HG02885 (cell line): ENCODE measurements at regions not wholly inside any gene's neighbourhood (a gene's known extent, or its start where the extent isn't known, plus 50 kb on each side); places are given as distances from the start of the nearest gene placed in this dataset.

Source experiments
- ATAC-seq: cut with Tn5 transposase; IDR thresholded peaks from one replicate; pipeline ENCODE4 v1.9.1; 2021; ENCODE audit warnings: mild to moderate bottlenecking; ENCODE audit not compliant: unreplicated experiment, poor library complexity

DNA sequence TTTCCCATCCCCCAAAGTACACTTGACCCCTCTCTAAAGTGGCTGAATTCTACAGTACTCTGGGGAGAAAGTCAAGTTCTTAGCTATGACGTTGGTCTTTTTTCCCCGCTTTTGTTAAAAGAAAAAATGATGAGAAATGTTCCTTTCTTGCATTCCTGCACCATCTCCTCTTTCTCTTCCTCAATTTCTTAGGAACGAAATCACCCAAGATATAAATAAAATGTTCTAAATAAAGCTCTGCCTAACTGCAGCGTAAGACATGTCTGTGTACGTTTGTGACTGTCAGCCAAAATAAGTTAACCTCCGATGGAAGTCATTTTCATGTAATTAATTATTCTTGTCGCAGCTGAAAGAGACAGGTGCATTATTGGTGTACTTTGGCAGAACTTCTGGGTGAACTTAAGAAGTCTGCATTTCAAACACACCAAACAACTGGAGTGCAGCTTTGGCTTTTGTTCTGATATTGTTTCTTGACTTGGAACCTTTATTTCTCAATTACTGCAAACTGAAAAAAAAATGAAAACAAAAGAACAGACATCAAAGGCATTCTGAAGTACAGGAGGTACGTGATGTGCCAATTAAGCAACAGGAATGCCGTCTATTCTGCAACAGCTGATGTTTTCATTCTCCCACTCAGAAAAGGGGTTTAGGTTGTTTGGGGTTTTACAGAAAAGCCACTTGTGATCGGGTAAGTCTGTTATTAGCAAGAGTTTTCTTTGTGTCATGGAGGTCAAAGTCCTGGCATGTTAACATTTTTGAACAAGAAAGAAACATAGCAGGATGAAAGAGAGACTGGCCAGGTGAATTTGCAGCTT is 82.4 kb upstream of the SDK1 start:
- ATAC-seq = no peak

DNA sequence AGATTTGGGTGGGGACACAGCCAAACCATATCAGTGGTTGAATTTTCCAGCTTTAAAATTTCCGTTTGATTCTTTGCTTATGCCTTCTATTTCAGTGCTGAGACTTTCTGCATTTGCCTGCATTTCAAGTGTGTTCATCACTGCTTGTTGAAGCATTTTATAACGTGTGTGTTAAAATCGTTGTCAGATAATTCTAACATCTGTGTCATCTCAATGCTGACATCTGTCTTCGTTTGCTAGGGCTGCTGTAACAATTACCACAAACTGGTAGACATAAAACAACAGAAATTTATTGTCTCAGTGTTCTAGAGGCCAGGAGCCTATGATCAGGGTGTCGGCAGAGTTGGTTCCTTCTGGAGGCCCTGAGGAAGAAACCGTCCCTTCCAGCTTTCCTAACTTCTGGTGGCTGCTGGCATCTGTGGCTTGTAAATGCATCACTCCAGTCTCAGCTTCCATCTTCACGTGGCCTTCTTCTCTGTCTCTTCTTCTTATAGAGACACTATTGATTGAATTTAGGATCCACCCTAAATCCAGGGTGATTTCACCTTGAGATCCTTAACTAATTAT is 71.1 kb upstream of the SDK1 start:
- ATAC-seq = no peak

DNA sequence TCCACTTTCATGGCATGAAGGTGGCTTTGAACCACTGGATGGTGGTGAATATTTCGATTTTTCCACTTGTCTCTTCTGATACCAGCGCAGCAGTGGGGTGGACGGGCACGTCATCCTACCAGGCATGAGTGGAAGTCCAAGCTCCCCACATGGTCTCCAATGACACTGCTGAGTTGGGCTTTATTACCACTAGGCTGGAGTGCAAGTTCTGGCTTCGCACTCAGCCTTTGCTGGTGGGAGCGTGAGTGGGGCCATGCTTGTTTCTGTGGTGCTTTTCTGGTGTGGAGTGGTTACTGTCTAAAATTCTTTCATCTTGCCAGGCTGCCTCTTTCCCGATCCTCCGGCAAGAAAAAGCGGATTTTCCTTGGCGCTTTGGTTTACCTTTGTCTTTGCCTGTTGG is 70.1 kb upstream of the SDK1 start:
- no peak for ATAC-seq

DNA sequence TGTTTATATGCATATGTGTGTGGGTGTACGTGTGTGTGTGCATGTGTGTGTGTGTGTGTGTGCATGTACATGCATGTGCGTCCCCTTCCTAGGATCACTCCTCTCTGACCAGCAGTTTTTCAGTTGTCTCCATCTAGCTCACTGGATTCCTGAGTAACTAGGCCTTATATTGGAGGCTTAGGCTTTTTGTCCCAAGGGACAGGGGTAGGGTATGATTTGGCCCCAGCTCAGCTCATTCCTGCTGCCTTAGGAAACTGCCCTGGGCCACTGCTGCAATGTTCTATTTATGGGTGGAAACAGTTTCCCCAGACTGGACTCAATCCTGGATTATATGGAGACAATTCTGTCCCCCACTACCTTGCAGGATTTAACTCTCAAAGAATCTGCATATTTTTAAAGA is 68.8 kb upstream of the SDK1 start:
- ATAC-seq = no peak

DNA sequence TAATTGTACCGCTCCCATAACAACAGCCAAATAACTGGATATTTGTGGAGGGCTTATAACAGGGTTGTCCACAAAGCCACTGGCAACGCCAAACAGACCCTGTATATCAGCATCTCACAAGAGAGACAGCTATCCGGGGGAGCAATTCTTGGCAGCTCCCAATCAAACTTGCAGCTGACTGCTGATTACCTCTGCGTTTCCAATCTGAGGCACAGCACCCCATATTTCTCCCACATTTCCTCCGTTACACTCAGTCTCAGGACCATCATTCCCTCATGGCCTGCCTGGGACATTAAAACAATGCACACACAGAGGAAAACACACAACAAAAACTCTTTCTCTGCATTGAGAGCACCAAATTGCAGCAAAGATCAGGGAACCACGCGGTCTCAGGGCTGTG is 67.8 kb upstream of the SDK1 start:
- ATAC-seq = no peak

DNA sequence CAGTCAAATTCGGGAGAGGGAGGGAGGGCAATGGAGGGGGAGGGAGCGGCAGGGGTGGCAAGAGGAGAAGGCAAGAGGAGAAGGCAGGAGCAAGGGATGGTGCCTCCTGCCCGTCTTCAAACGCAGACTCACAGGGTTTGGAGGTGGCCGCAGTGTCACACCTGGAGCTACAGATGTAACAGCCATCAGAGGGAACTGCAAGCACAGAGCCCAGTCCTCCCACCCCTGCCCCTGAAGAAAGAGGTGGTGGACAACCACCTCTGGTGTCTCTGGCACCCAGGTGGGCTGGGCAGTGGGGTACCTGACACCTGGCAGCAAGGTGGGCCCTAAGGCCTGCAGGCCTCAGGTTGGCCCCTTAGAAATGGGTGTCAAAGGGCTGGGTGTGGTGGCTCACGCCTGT is 67.0 kb upstream of the SDK1 start:
- ATAC-seq = no peak

DNA sequence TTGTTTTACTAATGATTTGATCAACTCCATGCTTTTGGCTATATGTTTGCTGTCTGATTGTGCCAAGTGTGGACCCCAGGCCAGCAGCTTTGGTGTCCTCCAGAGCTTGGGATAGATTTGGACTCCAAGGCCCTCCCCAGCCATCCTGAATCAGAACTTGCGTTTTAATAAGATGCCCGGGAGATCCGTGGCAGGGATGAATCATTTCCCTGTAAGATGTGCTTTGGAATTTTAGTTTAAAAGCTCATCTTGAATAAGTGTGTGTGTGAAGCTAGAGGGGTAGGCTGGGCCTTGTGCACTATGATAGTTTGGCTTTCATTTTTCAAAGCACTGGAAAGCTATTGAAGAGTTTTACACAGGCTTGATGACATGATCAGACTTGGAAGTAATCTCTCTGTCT is 66.2 kb upstream of the SDK1 start:
- no peak for ATAC-seq

DNA sequence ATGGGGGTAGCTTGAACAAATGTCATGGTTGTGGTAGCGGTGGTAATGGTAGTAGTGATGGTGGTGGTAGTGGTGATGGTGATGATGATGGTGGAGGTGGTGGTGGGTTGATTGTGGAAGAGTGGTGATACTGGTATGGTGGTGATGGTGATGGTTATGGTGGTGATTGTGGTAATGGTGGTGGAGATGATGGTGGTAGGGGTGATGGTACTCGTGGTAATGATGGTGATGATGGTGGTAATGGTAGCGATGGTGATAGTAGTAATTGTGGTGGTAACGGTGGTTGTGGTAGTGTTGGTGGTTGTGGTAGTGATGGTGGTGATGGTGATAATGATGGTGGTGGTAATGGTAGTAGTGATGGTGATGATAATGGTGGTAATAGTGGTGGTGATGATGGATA is 65.7 kb upstream of the SDK1 start:
- no peak for ATAC-seq

DNA sequence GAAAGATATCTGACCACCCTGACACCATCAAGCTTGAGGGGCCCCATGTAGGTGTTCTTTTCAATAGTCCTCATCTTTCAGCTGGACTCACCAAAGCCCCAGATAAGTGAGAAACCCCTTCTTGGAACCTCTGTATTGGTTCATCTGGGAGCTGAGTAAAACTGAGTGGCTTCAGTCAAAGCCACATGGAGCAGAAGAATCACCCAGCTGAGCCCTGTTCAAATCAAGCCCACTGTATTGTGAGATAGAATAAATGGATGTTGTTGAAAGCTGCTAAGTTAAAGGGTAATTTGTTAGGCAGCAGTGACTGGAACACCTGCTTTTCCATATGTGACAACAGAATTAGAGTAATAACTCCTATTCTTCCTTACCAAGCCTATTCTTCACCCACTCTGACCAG is 64.8 kb upstream of the SDK1 start:
- ATAC-seq = no peak

DNA sequence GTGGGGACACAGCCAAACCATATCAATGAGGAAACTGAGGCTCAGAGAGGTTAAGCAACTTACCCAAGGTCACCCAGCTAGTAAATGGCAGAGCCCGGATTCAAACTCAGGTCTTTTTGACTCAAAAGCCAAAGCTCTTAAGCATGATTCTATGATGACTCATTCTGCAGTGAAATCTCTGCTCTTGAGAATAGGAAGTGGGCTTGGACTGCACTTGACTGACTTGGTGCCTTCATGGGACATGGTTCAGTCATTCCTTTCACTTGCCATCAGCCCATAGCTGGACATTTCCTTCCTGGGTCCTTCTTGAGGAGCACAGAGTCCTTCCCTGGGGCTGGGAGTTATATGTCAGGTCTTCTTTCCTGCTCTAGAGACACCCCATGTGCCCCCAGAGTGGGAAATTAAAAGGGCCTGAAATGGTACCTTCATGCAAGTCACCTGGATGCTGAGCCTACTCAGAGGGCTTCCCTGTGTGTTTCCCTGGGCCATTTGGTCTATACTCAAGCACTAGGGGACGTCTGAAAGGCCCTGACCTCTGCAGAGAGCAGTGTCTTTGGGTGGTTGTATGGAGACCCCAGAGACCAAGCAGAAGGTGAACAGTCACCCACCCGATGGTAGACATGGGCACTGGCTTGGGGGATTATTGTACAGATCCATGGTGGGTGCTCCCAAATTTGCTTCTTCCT is 62.4 kb upstream of the SDK1 start:
- ATAC-seq = no peak

DNA sequence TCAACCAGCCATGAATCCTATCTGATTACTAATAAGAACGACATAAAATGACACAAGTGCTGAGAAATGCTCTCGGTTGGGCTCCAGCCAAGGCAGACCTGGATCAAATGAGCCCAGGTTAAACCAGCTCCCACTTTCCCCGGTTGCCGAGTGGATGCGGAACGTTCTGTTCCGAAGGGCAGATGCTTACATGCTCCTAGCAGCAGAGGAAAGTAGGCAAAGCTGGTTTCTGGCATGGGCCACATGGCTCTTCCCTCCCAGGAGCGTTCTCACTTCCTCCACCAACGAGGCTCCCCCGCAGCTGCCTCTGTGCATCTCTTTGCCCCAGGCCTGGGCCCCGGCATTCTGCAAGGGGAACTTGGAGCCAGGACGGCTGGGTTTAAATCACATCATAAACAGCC is 61.8 kb upstream of the SDK1 start:
- no peak for ATAC-seq

DNA sequence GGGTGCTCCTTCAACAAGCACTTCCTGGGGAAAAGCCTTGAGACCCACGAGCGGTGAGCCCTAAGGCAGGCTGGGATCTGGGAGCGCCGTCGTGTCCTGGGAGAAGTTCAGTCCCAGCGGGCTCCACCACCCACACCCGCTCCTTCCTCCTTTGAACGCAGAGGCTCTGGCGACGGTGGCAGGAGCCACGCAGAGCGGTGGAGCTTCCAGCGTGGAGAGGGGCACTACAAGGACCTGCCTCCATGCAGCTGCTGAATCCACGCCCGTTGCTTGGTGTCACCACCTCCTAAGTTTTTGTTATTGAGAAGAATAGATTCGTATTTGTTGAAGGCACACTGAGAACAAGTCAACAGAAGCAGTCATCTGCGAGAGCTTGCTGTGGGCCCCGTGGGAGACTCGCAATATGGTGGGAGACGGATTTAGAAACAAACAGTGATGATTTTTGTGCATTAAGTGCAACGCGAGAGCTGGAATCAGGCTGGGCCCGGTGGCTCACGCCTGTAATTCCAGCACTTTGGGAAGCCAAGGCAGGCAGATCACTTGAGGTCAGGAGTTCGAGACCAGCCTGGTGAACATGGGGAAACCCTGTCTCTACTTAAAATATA is 60.1 kb upstream of the SDK1 start:
- no peak for ATAC-seq

DNA sequence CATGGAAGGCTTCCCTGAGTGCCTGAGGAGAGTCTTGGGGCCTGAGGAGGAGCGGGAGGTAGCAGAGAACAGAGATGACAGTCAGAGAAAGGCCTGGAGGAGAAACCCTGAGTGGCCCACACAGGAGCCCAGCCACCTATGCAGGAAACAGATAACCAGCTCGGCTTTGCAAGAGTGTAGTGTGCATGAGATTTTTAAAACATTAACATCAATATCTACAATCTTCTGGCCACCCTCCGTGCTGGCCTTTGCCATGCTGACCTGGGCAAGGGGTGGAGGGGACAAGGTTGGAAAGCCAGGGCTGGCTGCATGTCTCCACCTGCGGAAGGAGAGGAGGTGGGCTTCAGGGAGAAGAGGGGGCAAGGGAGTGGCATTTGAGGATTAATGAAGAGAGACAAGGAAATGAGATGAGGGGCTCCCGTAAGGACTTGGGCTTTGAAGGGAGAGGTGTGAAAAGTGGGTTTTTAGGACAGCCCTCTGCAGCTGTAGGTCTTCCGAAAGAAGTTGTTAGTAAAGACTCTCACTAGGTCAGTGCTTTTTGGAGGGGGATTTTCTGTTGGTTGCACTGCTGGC is 59.3 kb upstream of the SDK1 start:
- no peak for ATAC-seq

DNA sequence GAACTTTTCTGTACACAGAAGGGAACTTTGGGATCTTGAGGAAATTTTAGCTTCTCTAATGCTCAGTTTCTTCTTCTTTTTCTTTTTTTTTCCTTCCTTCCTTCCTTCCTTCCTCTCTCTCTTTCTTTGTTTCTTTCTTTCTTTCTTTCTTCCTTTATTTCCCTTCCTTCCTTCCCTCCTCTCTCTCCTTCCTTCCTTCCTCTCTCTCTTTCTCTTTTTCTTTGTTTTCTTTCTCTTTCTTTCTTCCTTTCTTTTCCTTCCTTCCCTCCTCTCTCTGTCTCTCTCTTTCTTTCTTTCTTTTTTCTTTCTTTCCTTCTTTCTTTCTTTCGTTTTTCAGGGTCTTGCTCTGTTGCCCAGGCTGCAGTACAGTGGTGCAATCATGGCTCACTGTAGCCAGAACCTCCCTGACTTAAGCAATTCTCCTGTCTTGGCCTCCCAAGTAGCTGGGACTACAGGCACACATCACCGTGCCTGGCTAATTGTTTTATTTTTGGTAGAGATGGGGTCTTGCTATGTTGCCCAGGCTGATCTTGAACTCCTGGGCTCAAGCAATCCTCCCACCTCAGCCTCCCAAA is 58.6 kb upstream of the SDK1 start:
- ATAC-seq = no peak

DNA sequence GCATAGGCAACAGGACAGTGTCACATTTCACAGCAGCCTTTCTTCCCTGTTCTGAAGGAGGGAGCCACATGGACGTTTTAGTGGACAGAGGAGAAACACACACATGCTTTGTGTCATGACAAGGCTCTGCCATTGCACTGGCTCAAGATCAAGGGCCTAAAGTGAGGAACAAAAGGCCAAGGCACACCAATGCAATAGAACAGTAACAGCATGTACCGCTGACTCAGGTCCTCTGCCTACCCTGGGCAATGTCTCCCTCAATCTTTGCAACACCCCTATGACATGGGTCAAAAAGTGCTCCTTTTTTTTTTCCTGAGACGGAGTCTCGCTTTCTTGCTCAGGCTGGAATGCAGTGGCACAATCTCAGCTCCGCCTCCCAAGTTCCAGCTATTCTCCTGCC is 57.8 kb upstream of the SDK1 start:
- no peak for ATAC-seq

DNA sequence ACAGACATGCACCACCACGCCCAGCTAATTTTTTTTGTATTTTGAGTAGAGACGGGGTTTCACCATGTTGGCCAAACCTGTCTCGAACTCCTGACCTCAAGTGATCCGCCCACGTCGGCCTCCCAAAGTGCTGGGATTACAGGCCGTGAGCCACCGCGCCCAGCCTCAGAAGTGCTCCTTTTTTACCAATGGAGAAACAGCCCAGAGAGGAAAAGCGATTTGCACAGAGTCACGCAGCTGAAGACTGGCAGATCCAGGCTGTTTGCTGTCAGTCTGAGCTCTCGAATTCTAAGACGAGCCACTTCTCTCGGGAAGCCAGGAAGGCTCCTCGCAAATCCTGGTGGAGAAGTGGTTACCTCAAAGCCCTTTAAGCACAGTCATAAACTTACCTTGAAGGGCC is 57.4 kb upstream of the SDK1 start:
- no peak for ATAC-seq

DNA sequence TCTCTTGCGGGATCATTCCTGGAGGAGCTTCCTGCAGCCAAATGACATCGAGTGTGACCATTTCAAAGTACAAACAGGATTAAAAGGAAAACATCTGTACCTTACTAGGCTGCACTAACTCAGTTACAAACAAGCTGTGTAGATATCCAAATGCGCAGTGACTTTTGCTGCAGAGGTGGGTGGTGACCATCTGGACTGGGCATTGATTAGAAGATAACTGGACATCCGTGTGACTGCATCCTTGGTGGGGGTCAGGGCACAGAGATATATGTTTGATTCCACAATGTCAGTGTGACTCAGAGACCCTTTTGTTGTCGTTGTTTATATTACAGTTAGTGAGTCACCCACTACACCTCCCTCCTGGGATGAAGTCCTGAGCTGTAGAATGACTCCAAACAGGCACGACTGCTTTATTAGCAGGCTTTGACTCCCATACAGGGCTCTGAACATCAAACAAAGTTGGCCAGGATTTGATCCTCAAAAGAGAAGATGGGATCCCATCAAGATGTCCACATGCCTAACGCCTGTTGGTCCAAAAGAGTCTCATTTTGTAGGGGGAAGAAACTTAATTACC is 56.7 kb upstream of the SDK1 start:
- no peak for ATAC-seq

DNA sequence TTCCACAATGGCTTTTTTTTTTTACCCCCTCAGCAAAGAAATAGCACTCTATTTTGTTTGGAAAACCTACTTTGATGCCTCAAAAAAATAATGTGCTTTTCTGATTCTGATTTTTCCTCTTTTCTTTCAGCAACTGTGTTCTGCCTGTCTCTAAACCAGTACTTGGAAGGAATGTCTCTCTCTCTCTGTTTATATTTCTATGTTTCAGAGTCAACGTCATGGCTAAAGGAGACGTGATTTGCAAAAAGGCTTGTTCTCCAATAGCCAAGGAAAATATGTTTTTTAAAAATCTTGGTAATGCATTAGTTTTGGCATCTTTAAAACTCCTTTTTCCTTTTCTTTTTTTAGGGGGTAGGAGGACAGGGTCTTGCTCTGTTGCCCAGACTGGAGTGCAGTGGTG is 56.0 kb upstream of the SDK1 start:
- no peak for ATAC-seq

DNA sequence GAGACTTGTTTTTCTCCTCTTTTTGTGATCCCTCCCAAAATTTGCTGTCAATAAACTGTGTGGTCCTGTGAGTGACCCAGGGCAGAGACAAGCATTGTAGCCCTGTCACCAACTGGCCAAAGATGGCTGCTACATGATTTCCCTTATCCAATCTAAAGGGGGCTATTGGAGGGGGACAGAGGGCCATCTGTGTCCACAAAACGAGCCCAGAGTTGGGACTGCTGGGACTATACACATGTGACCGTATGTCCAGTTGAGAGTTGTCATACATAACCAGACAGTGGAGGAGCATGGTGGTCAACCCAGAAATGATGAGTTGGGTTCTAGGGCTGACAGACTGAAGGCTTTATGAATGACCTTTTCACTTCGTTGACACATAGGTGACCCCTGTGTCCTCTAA is 55.3 kb upstream of the SDK1 start:
- no peak for ATAC-seq

DNA sequence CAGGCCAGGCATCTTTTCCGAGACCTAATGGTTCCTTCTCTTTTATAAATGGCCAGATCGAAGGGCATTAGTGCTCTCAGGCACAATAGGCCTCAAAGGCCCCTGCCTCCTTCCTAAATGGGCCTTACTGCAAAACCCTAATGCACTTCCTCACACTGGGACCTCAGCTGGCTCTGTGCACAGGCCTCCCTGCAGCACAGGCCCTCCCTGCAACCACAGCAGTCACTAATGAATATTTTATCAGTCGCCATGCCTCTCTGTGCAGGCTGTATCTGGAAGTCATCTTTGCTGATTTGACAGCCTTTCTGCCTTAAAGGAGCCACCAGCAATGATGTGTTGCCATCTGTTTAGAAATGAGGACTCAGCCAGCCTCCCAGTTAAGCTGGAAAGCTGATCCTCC is 54.9 kb upstream of the SDK1 start:
- no peak for ATAC-seq
